Activated CD8-positive, alpha-beta T cell treated with anti-CD3 and anti-CD28 coated beads, Interleukin-2, amount 10 ng/mL, durations not matched to agents 7 days and 5 days (primary cell): ENCODE measurements at regions not wholly inside any gene's neighbourhood (a gene's known extent, or its start where the extent isn't known, plus 50 kb on each side); places are given as distances from the start of the nearest gene placed in this dataset.
"Not testable (repeated sequence)": the region's sequence is repeated elsewhere in the genome, so short reads cannot be mapped to it uniquely, and the experiment has no call there.

Experiments used
- ATAC-seq: fragments of 150-1000 bp; cut with Tn5 transposase; one replicate; pipeline ENCODE4 v1.10.0; 2021; ENCODE audit warnings: moderate library complexity
- CTCF ChIA-PET: fragments of 350-600 bp; sonication (Branson Sonifier 250); formaldehyde crosslinking; loops from one replicate; lab custom pipeline; 2021; ENCODE audit warnings: antibody characterized with exemption; lab: Charles Lee
- POLR2A ChIA-PET: fragments of 350-600 bp; sonication (Branson Sonifier 250); formaldehyde crosslinking; loops from one replicate; lab custom pipeline; 2021; ENCODE audit warnings: antibody characterized with exemption; lab: Charles Lee
- DNase-seq: peaks from one replicate; pipeline ENCODE4 v3.0.0-alpha.2; 2020
- H3K27ac Mint-ChIP-seq: one replicate; pipeline ENCODE4 v1.8.0; 2021; ENCODE audit warnings: mild to moderate bottlenecking, mixed read lengths
- H3K27me3 Mint-ChIP-seq: one replicate; pipeline ENCODE4 v1.8.0; 2021; ENCODE audit warnings: low read depth, mixed read lengths
- H3K36me3 Mint-ChIP-seq: one replicate; pipeline ENCODE4 v1.8.0; 2021; ENCODE audit warnings: low read depth, mixed read lengths
- H3K4me1 Mint-ChIP-seq: one replicate; pipeline ENCODE4 v1.8.0; 2021; ENCODE audit warnings: low read depth, mixed read lengths
- H3K4me3 Mint-ChIP-seq: one replicate; pipeline ENCODE4 v1.8.0; 2021; ENCODE audit warnings: mild to moderate bottlenecking, mixed read lengths
- H3K9me3 Mint-ChIP-seq: one replicate; pipeline ENCODE4 v1.8.0; 2022; ENCODE audit warnings: mixed read lengths; ENCODE audit not compliant: insufficient read depth

- ATAC-seq (no peak), DNase-seq (no peak)
- peaks cover 25% of the 10 kb centered on the region for H3K4me1 Mint-ChIP-seq
- H3K27ac Mint-ChIP-seq, result peak overlapping the region; percentile 35
- CTCF ChIA-PET, result no interaction called here
- no peak overlapping the region for H3K4me3 Mint-ChIP-seq
- POLR2A ChIA-PET, result no interaction called here
- no peaks in the 10 kb centered on the region for H3K27me3 Mint-ChIP-seq
- H3K9me3 Mint-ChIP-seq, result peaks cover 9% of the 10 kb centered on the region
- H3K36me3 Mint-ChIP-seq, result peaks cover 13% of the 10 kb centered on the region
Observed at GRCh38 chr21:33993286-33994231, 78.0 kb upstream of the ATP5PO start.

GRCh38 chr21:33992412-33992811, 76.8 kb upstream of the ATP5PO start:
- H3K4me3 Mint-ChIP-seq, DNase-seq, ATAC-seq, H3K27ac Mint-ChIP-seq, H3K27me3 Mint-ChIP-seq, CTCF ChIA-PET, H3K36me3 Mint-ChIP-seq, POLR2A ChIA-PET, H3K9me3 Mint-ChIP-seq: not testable (repeated sequence)
- peaks cover 16% of the 10 kb centered on the region for H3K4me1 Mint-ChIP-seq

- Mint-ChIP-seq H3K27me3 (no peaks in the 10 kb centered on the region), H3K27ac (no peak overlapping the region), H3K36me3 (peaks cover 3% of the 10 kb centered on the region), H3K4me3 (no peak overlapping the region), H3K9me3 (peaks cover under 1% of the 10 kb centered on the region), H3K4me1 (peaks cover 14% of the 10 kb centered on the region)
- ATAC-seq (no peak), DNase-seq (no peak)
- CTCF ChIA-PET, result no interaction called here
- POLR2A ChIA-PET, result no interaction called here
Observed at GRCh38 chr21:33991133-33991532, 75.5 kb upstream of the ATP5PO start.

- Mint-ChIP-seq H3K4me3 (no peak overlapping the region), H3K9me3 (no peaks in the 10 kb centered on the region), H3K4me1 (peaks cover 26% of the 10 kb centered on the region), H3K27ac (no peak overlapping the region), H3K36me3 (peaks cover 3% of the 10 kb centered on the region), H3K27me3 (no peaks in the 10 kb centered on the region)
- CTCF ChIA-PET, result interaction anchor here (0.9 kb wide), 1 partner anchor 139 kb away, joined by 3 read pairs; no protein-coding TSS in a partner anchor
- DNase-seq, result no peak
- ATAC-seq, result no peak
- POLR2A ChIA-PET, result interaction anchor here (1.4 kb wide), 1 partner anchor 41 kb away, joined by 4 read pairs; no protein-coding TSS in a partner anchor
Observed at GRCh38 chr21:33989440-33989839, 73.8 kb upstream of the ATP5PO start.

- Mint-ChIP-seq H3K27me3 (no peaks in the 10 kb centered on the region), H3K36me3 (peaks cover 3% of the 10 kb centered on the region), H3K4me3 (no peak overlapping the region), H3K27ac (no peak overlapping the region), H3K4me1 (peaks cover 17% of the 10 kb centered on the region), H3K9me3 (no peaks in the 10 kb centered on the region)
- ChIA-PET POLR2A (interaction anchor here (1.4 kb wide), 1 partner anchor 40 kb away, joined by 4 read pairs; no protein-coding TSS in a partner anchor), CTCF (no interaction called here)
- DNase-seq, result no peak
- no peak for ATAC-seq
Observed at GRCh38 chr21:33988237-33989017, 72.8 kb upstream of the ATP5PO start.

GRCh38 chr21:33987461-33987860, 71.9 kb upstream of the ATP5PO start:
- ChIA-PET POLR2A (interaction anchor here (1.0 kb wide), 1 partner anchor 12 kb away, joined by 3 read pairs; no protein-coding TSS in a partner anchor), CTCF (interaction anchor here (0.9 to 1.2 kb wide), 2 partner anchors 10 to 64 kb away, joined by 3 read pairs; no protein-coding TSS in a partner anchor)
- no peaks in the 10 kb centered on the region for H3K27me3 Mint-ChIP-seq
- peaks cover 16% of the 10 kb centered on the region for H3K4me1 Mint-ChIP-seq
- peaks cover 3% of the 10 kb centered on the region for H3K36me3 Mint-ChIP-seq
- no peak overlapping the region for H3K4me3 Mint-ChIP-seq
- H3K9me3 Mint-ChIP-seq, result no peaks in the 10 kb centered on the region
- DNase-seq (no peak), ATAC-seq (no peak)
- no peak overlapping the region for H3K27ac Mint-ChIP-seq

- peaks cover 4% of the 10 kb centered on the region for H3K36me3 Mint-ChIP-seq
- peak overlapping the region; percentile 60 for H3K27ac Mint-ChIP-seq
- DNase-seq, result no peak
- ChIA-PET POLR2A (no interaction called here), CTCF (no interaction called here)
- ATAC-seq, result no peak
- no peaks in the 10 kb centered on the region for H3K9me3 Mint-ChIP-seq
- H3K27me3 Mint-ChIP-seq, result no peaks in the 10 kb centered on the region
- no peak overlapping the region for H3K4me3 Mint-ChIP-seq
- H3K4me1 Mint-ChIP-seq, result peaks cover 30% of the 10 kb centered on the region
Observed at GRCh38 chr21:33985117-33986050, 69.8 kb upstream of the ATP5PO start.

- no peak for ATAC-seq
- DNase-seq, result no peak
- H3K27ac Mint-ChIP-seq, result no peak overlapping the region
- ChIA-PET POLR2A (interaction anchor here (1.0 kb wide), 1 partner anchor 13 kb away, joined by 3 read pairs; no protein-coding TSS in a partner anchor), CTCF (no interaction called here)
- no peaks in the 10 kb centered on the region for H3K9me3 Mint-ChIP-seq
- peaks cover 39% of the 10 kb centered on the region for H3K4me1 Mint-ChIP-seq
- H3K4me3 Mint-ChIP-seq, result no peak overlapping the region
- H3K36me3 Mint-ChIP-seq, result peaks cover 7% of the 10 kb centered on the region
- no peaks in the 10 kb centered on the region for H3K27me3 Mint-ChIP-seq
Observed at GRCh38 chr21:33984021-33984481, 68.4 kb upstream of the ATP5PO start.

- CTCF ChIA-PET, result interaction anchor here (2.8 kb wide), 1 partner anchor 58 kb away, joined by 19 read pairs; no protein-coding TSS in a partner anchor
- Mint-ChIP-seq H3K9me3 (no peaks in the 10 kb centered on the region), H3K4me3 (no peak overlapping the region), H3K4me1 (peaks cover 58% of the 10 kb centered on the region), H3K27ac (no peak overlapping the region), H3K27me3 (no peaks in the 10 kb centered on the region), H3K36me3 (peaks cover 17% of the 10 kb centered on the region)
- no peak for ATAC-seq
- POLR2A ChIA-PET, result interaction anchor here (1.0 to 2.6 kb wide), 4 partner anchors 31 to 139 kb away, joined by 3 to 7 read pairs (median 3); no protein-coding TSS in a partner anchor
- no peak for DNase-seq
Observed at GRCh38 chr21:33981391-33982101, 65.9 kb upstream of the ATP5PO start.

- Mint-ChIP-seq H3K36me3 (peaks cover 19% of the 10 kb centered on the region), H3K27me3 (no peaks in the 10 kb centered on the region), H3K27ac (peak overlapping the region; percentile 16), H3K9me3 (no peaks in the 10 kb centered on the region), H3K4me1 (peaks cover 64% of the 10 kb centered on the region), H3K4me3 (no peak overlapping the region)
- no peak for ATAC-seq
- CTCF ChIA-PET, result interaction anchor here (1.4 to 2.8 kb wide), 4 partner anchors 49 to 368 kb away, joined by 3 to 19 read pairs (median 4); partner anchors contain the start of genes MRPS6 and SLC5A3
- POLR2A ChIA-PET, result interaction anchor here (1.1 to 2.6 kb wide), 4 partner anchors 32 to 140 kb away, joined by 3 to 9 read pairs (median 5); no protein-coding TSS in a partner anchor
- DNase-seq, result peak; percentile 40
Observed at GRCh38 chr21:33980276-33980916, 64.8 kb upstream of the ATP5PO start.
